T-cell (primary cell): ENCODE measurements at regions not wholly inside any gene's neighbourhood (a gene's known extent, or its start where the extent isn't known, plus 50 kb on each side); places are given as distances from the start of the nearest gene placed in this dataset.

Experiments used
- ATAC-seq, 4 experiments: fragments of 200-7000 bp in 3 of 4; fragments of 150-1000 bp in 1 of 4; cut with Tn5 transposase; replicated peaks in 1 of 4; 1 replicate in 3 of 4; 2 replicates in 1 of 4; pipeline ENCODE4 v1.10.0; 2021; ENCODE audit warnings: moderate library complexity in 3 of 4, mild to moderate bottlenecking in 2 of 4, moderate number of reproducible peaks in 1 of 4
- CTCF ChIA-PET, 2 donors: fragments of 300-600 bp; sonication (Branson Sonifier 250); formaldehyde crosslinking; loops; one replicate each; lab custom pipeline; 2022; ENCODE audit warnings: antibody characterized with exemption in 2 of 2; lab: Charles Lee
- POLR2A ChIA-PET, 2 donors: fragments of 300-600 bp; sonication (Branson Sonifier 250); formaldehyde crosslinking; loops; one replicate each; lab custom pipeline; 2022; ENCODE audit warnings: antibody characterized with exemption in 2 of 2; lab: Charles Lee
- DNase-seq, 35 experiments: peaks; one replicate each; pipeline versions ENCODE4 v3.0.0 to v3.0.0-alpha.2; 2013 to 2023
- H3K27ac ChIP-seq: one replicate; pipeline ENCODE4 v1.5.1; 2013; ENCODE audit warnings: low read length
- H3K27me3 ChIP-seq, 2 experiments: replicated peaks in 1 of 2; 1 replicate in 1 of 2; 2 replicates in 1 of 2; pipeline versions ENCODE4 v1.6.1 to v1.7.0; 2013; ENCODE audit warnings: low read length in 1 of 2, mixed read lengths in 1 of 2; ENCODE audit not compliant: control insufficient read depth in 2 of 2, insufficient read depth in 2 of 2; ENCODE audit errors: extremely low read depth in 1 of 2
- H3K36me3 ChIP-seq, 2 donors: 1 replicate in 1 of 2; 2 replicates in 1 of 2; pipeline versions ENCODE4 v1.6.1 to v1.7.0; 2013; ENCODE audit warnings: low read length in 1 of 2; ENCODE audit not compliant: control insufficient read depth in 2 of 2, insufficient read depth in 1 of 2; ENCODE audit errors: extremely low read depth in 1 of 2
- H3K4me1 ChIP-seq, 2 experiments: 1 replicate in 1 of 2; 2 replicates in 1 of 2; pipeline versions ENCODE4 v1.6.1 to v1.7.0; 2013; ENCODE audit warnings: low read length in 2 of 2, mixed read lengths in 1 of 2; ENCODE audit not compliant: insufficient read depth in 2 of 2, control insufficient read depth in 1 of 2; ENCODE audit errors: extremely low read depth in 1 of 2
- H3K4me3 ChIP-seq, 2 donors: 1 replicate in 1 of 2; 2 replicates in 1 of 2; pipeline versions ENCODE4 v1.5.1 to v1.7.0; 2013; ENCODE audit warnings: mild to moderate bottlenecking in 2 of 2, low read length in 1 of 2, moderate library complexity in 1 of 2; ENCODE audit not compliant: control insufficient read depth in 1 of 2; ENCODE audit errors: extremely low read depth in 1 of 2
- H3K9me3 ChIP-seq: 2 replicates; pipeline ENCODE4 v1.7.0; 2013
- H3K27ac Mint-ChIP-seq, 2 donors: one replicate each; pipeline ENCODE4 v1.8.0; 2020 to 2021; ENCODE audit warnings: mild to moderate bottlenecking in 2 of 2, mixed read lengths in 2 of 2
- H3K27me3 Mint-ChIP-seq, 2 donors: one replicate each; pipeline ENCODE4 v1.8.0; 2021 to 2022; ENCODE audit warnings: mixed read lengths in 2 of 2
- H3K36me3 Mint-ChIP-seq: one replicate; pipeline ENCODE4 v1.8.0; 2021; ENCODE audit warnings: mixed read lengths
- H3K4me1 Mint-ChIP-seq, 3 donors: one replicate each; pipeline ENCODE4 v1.8.0; 2020 to 2022; ENCODE audit warnings: mixed read lengths in 3 of 3, mild to moderate bottlenecking in 1 of 3
- H3K4me3 Mint-ChIP-seq, 3 donors: one replicate each; pipeline ENCODE4 v1.8.0; 2020 to 2022; ENCODE audit warnings: mild to moderate bottlenecking in 3 of 3, mixed read lengths in 3 of 3, moderate library complexity in 3 of 3
- H3K9me3 Mint-ChIP-seq, 3 donors: one replicate each; pipeline ENCODE4 v1.8.0; 2020 to 2022; ENCODE audit warnings: mixed read lengths in 3 of 3
- WGBS: methylation state at CpG from one replicate; pipeline ENCODE4 v1.1.5; 2013; ENCODE audit warnings: missing lambda C conversion rate; ENCODE audit not compliant: insufficient coverage; 5-methylcytosine and 5-hydroxymethylcytosine counted together

GRCh38 chr10:33536508-33536907 lies 202.0 kb upstream of the NRP1 start:
- no peak overlapping the region for H3K4me3 ChIP-seq
- no peaks in the 10 kb centered on the region for H3K4me1 ChIP-seq
- H3K27ac ChIP-seq, result no peak overlapping the region
- H3K4me1 Mint-ChIP-seq, result no peaks in the 10 kb centered on the region
- POLR2A ChIA-PET, result no interaction called here
- H3K36me3 ChIP-seq, result no peaks in the 10 kb centered on the region
- H3K27me3 Mint-ChIP-seq, result peaks cover 21 to 33% of the 10 kb centered on the region in 2 donors
- H3K36me3 Mint-ChIP-seq, result no peaks in the 10 kb centered on the region
- ATAC-seq (no peak), DNase-seq (no peak)
- CTCF ChIA-PET, result no interaction called here
- H3K9me3 ChIP-seq, result no peaks in the 10 kb centered on the region
- 67% methylated on average over 1 of the region's 3 CpGs for WGBS
- H3K9me3 Mint-ChIP-seq, result peaks cover 0 to 2% (median 0%) of the 10 kb centered on the region in 3 donors
- no peak overlapping the region for H3K27ac Mint-ChIP-seq
- peaks cover 0 to 5% of the 10 kb centered on the region in 2 experiments for H3K27me3 ChIP-seq
- no peak overlapping the region for H3K4me3 Mint-ChIP-seq

GRCh38 chr10:33535866-33536265 lies 201.4 kb upstream of the NRP1 start:
- no peaks in the 10 kb centered on the region for H3K36me3 Mint-ChIP-seq
- DNase-seq (no peak), ATAC-seq (no peak)
- Histone ChIP-seq H3K9me3 (no peaks in the 10 kb centered on the region), H3K27ac (no peak overlapping the region), H3K4me3 (no peak overlapping the region), H3K4me1 (no peaks in the 10 kb centered on the region), H3K27me3 (peaks cover 0 to 5% of the 10 kb centered on the region in 2 experiments), H3K36me3 (no peaks in the 10 kb centered on the region)
- no peaks in the 10 kb centered on the region for H3K4me1 Mint-ChIP-seq
- ChIA-PET CTCF (no interaction called here), POLR2A (no interaction called here)
- H3K27me3 Mint-ChIP-seq, result peaks cover 21 to 29% of the 10 kb centered on the region in 2 donors
- peaks cover 0 to 2% (median 0%) of the 10 kb centered on the region in 3 donors for H3K9me3 Mint-ChIP-seq
- H3K4me3 Mint-ChIP-seq, result no peak overlapping the region
- no peak overlapping the region for H3K27ac Mint-ChIP-seq

DNA sequence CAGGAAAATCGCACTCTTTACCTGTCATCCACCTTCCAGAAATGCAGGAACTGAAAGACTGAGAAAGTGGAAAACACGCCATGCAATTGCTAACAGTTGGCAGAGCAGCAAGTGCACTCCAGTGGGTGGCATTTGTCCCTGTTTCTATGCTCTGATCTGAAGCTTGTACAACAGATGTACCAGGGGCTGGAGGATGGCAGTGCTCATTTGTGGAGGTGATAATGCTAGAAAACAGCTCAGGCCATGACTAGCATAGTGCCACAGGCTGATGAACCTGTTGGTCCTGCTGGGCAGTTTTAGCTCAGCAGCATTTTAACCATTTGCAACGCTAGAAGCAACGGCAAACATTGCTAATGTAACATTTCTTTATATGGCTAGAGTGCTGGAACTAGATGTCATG lies 199.9 kb upstream of the NRP1 start:
- H3K27ac Mint-ChIP-seq, result no peak overlapping the region
- 81% methylated on average over 3 of the region's 4 CpGs for WGBS
- no peak for DNase-seq

GRCh38 chr10:33533612-33534011 lies 199.1 kb upstream of the NRP1 start:
- H3K27ac ChIP-seq, result no peak overlapping the region
- no peaks in the 10 kb centered on the region for H3K36me3 ChIP-seq
- no peak for ATAC-seq
- WGBS, result 90% methylated on average over 2 of the region's 5 CpGs
- POLR2A ChIA-PET, result no interaction called here
- peaks cover 13 to 21% of the 10 kb centered on the region in 2 donors for H3K27me3 Mint-ChIP-seq
- no peak overlapping the region for H3K4me3 Mint-ChIP-seq
- H3K36me3 Mint-ChIP-seq, result no peaks in the 10 kb centered on the region
- no peak for DNase-seq
- H3K9me3 ChIP-seq, result no peaks in the 10 kb centered on the region
- H3K4me1 Mint-ChIP-seq, result no peaks in the 10 kb centered on the region
- H3K27me3 ChIP-seq, result peaks cover 0 to 2% of the 10 kb centered on the region in 2 experiments
- no peak overlapping the region for H3K4me3 ChIP-seq
- H3K9me3 Mint-ChIP-seq, result peaks cover 0 to 4% (median 2%) of the 10 kb centered on the region in 3 donors
- H3K27ac Mint-ChIP-seq, result no peak overlapping the region
- no peaks in the 10 kb centered on the region for H3K4me1 ChIP-seq
- CTCF ChIA-PET, result interaction anchor here in 1 of 2 donors (0.6 kb wide), 1 partner anchor 213 kb away, joined by 3 read pairs; no protein-coding TSS in a partner anchor

More for the DNA sequence above, 199.9 kb upstream of the NRP1 start:
- H3K27me3 ChIP-seq, result peaks cover 0 to 5% of the 10 kb centered on the region in 2 experiments
- H3K4me1 ChIP-seq, result no peaks in the 10 kb centered on the region
- no peaks in the 10 kb centered on the region for H3K9me3 ChIP-seq
- Mint-ChIP-seq H3K4me1 (no peaks in the 10 kb centered on the region), H3K4me3 (no peak overlapping the region), H3K36me3 (no peaks in the 10 kb centered on the region), H3K27me3 (peaks cover 17 to 24% of the 10 kb centered on the region in 2 donors), H3K9me3 (peaks cover 0 to 4% (median 2%) of the 10 kb centered on the region in 3 donors)
- ChIA-PET POLR2A (no interaction called here), CTCF (interaction anchor here in 1 of 2 donors (0.6 kb wide), 1 partner anchor 214 kb away, joined by 3 read pairs; no protein-coding TSS in a partner anchor)
- H3K36me3 ChIP-seq, result no peaks in the 10 kb centered on the region
- H3K27ac ChIP-seq, result no peak overlapping the region
- no peak overlapping the region for H3K4me3 ChIP-seq
- ATAC-seq, result no peak

- Mint-ChIP-seq H3K36me3 (no peaks in the 10 kb centered on the region), H3K27ac (no peak overlapping the region), H3K27me3 (peaks cover 9 to 18% of the 10 kb centered on the region in 2 donors), H3K4me1 (no peaks in the 10 kb centered on the region), H3K4me3 (no peak overlapping the region), H3K9me3 (peaks cover 0 to 4% (median 2%) of the 10 kb centered on the region in 3 donors)
- no peak overlapping the region for H3K27ac ChIP-seq
- ATAC-seq (no peak), DNase-seq (no peak)
- WGBS, result no CpG with 5 or more reads among the region's 7 CpGs
- no peaks in the 10 kb centered on the region for H3K36me3 ChIP-seq
- no peaks in the 10 kb centered on the region for H3K9me3 ChIP-seq
- ChIA-PET POLR2A (no interaction called here), CTCF (no interaction called here)
- peaks cover 0 to 2% of the 10 kb centered on the region in 2 experiments for H3K27me3 ChIP-seq
- no peak overlapping the region for H3K4me3 ChIP-seq
- no peaks in the 10 kb centered on the region for H3K4me1 ChIP-seq
Measured at GRCh38 chr10:33532901-33533300, 198.4 kb upstream of the NRP1 start.

DNA sequence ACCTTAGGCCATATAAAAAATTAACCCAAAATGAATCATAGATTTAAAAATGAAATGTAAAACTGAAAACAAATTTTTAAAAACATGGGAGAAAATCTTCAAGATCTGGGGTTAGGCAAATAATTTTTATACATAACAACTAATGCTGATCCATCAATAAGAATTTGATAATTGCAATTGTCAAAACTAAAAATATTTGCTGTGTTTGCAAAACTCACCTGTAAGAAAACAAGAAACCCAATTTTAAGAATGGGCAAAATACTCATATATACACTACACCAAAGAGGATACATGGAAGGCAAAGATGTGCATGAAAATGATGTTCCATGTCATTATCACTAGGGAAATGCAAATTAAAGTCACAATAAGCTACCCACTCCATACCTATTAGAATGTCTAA lies 194.8 kb upstream of the NRP1 start:
- Mint-ChIP-seq H3K36me3 (no peaks in the 10 kb centered on the region), H3K27me3 (peaks cover 4 to 6% of the 10 kb centered on the region in 2 donors), H3K4me3 (no peak overlapping the region), H3K9me3 (peaks cover 0 to 4% (median 2%) of the 10 kb centered on the region in 3 donors), H3K4me1 (no peaks in the 10 kb centered on the region), H3K27ac (no peak overlapping the region)
- ChIA-PET POLR2A (no interaction called here), CTCF (no interaction called here)
- H3K36me3 ChIP-seq, result no peaks in the 10 kb centered on the region
- DNase-seq (no peak), ATAC-seq (no peak)
- no peak overlapping the region for H3K4me3 ChIP-seq
- H3K9me3 ChIP-seq, result no peaks in the 10 kb centered on the region
- peaks cover 0 to 2% of the 10 kb centered on the region in 2 experiments for H3K27me3 ChIP-seq
- no peaks in the 10 kb centered on the region for H3K4me1 ChIP-seq
- no peak overlapping the region for H3K27ac ChIP-seq

DNA sequence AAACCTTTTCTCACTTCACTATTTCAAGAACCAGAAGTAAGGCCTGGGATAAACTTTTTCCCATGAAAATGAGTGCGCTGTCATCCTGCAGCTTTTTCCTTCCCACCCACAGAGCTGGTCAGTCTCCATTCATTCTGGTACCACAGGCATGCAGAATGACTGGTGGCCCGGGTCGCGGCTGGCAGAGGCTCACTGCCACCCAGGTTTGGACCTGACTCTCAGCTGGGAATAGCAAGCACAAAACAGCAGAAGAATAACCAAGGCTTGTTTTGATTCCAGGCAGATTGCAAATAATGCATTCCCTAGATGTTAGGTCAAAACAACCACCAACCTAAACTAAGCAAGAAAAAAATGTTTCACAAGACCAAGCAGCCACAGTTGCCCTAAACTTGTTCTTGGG lies 190.5 kb upstream of the NRP1 start:
- Histone ChIP-seq H3K27ac (no peak overlapping the region), H3K27me3 (peaks cover 0 to 12% of the 10 kb centered on the region in 2 experiments), H3K9me3 (no peaks in the 10 kb centered on the region), H3K36me3 (no peaks in the 10 kb centered on the region), H3K4me3 (no peak overlapping the region), H3K4me1 (no peaks in the 10 kb centered on the region)
- Mint-ChIP-seq H3K27me3 (peaks cover 22 to 30% of the 10 kb centered on the region in 2 donors), H3K4me1 (no peaks in the 10 kb centered on the region), H3K36me3 (no peaks in the 10 kb centered on the region), H3K9me3 (peaks cover 0 to 6% (median 0%) of the 10 kb centered on the region in 3 donors), H3K4me3 (no peak overlapping the region), H3K27ac (no peak overlapping the region)
- ATAC-seq (no peak), DNase-seq (no peak)
- 76% methylated on average over 4 of the region's 4 CpGs for WGBS
- ChIA-PET CTCF (no interaction called here), POLR2A (no interaction called here)
